ENCODE measurements at regions not wholly inside any gene's neighbourhood (a gene's known extent, or its start where the extent isn't known, plus 50 kb on each side); places are given as distances from the start of the nearest gene placed in this dataset.
"Not testable (repeated sequence)": the region's sequence is repeated elsewhere in the genome, so short reads cannot be mapped to it uniquely, and the experiment has no call there.

DNA sequence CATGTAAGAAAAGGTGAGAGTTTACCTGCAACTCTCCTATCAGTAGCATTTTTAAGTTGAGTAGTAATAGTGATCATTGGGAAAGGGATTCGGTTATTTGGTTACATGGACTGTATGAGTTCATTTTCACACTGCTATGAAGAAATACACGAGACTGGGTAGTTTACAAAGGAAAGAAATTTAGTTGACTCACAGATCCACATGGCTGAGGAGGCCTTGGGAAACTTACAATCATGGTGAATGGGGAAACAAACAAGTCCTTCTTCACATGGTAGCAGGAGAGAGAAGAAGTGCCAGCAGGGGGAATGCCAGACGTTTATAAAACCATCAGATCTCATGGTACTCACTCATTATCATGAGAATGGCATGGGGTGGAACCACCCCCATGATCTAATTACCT, 59.3 kb upstream of the FBXO28 start:
- WGBS, 2 experiments (ENCODE audit: low coverage in 1 of 2, low lambda C conversion rate in 2 of 2, missing lambda C conversion rate in 2 of 2), result 61 to 62% methylated on average over 3 of the region's 3 CpGs
- Histone ChIP-seq H3K79me2 (ENCODE audit: insufficient read depth) (no peaks in the 10 kb centered on the region), H4K20me1 (ENCODE audit: insufficient read depth) (no peaks in the 10 kb centered on the region), H3K4me3 (no peak overlapping the region), H3F3A (ENCODE audit: insufficient read depth) (peaks cover 5% of the 10 kb centered on the region), H3K9me2 (ENCODE audit: insufficient read depth) (no peaks in the 10 kb centered on the region), H3K9ac (no peak overlapping the region), H3K4me1 (ENCODE audit: insufficient read depth) (peaks cover 14% of the 10 kb centered on the region; the same call in 1 of the 2 replicates), H2AFZ (no peak overlapping the region), H3K4me2 (ENCODE audit: unreplicated experiment) (no peak overlapping the region), H3K27me3 (replicated peaks; ENCODE audit: insufficient read depth) (no peaks in the 10 kb centered on the region), H3K36me3 (ENCODE audit: low read depth) (no peaks in the 10 kb centered on the region), H3K9me3 (ENCODE audit: low read depth) (no peaks in the 10 kb centered on the region), H3K27ac (no peak overlapping the region)
- in situ Hi-C loops (cut with MboI), result no loop called here
- peak; percentile 46 for DNase-seq
- TF ChIP-seq EZH2phosphoT487 (IDR thresholded peaks at IDR 0.05; ENCODE audit: insufficient read depth, low read depth) (no peak), EZH2 (IDR thresholded peaks at IDR 0.05; ENCODE audit: insufficient read depth, poor library complexity, severe bottlenecking) (no peak)

GRCh38 chr1:224054012-224054411, 59.9 kb upstream of the FBXO28 start:
- Histone ChIP-seq H3K36me3 (ENCODE audit: low read depth) (no peaks in the 10 kb centered on the region), H3K79me2 (ENCODE audit: insufficient read depth) (no peaks in the 10 kb centered on the region), H3K27ac (no peak overlapping the region), H3K4me2 (ENCODE audit: unreplicated experiment) (no peak overlapping the region), H3K9me3 (ENCODE audit: low read depth) (no peaks in the 10 kb centered on the region), H3K9me2 (ENCODE audit: insufficient read depth) (no peaks in the 10 kb centered on the region), H4K20me1 (ENCODE audit: insufficient read depth) (no peaks in the 10 kb centered on the region), H3K4me3 (no peak overlapping the region), H3K9ac (no peak overlapping the region), H3F3A (ENCODE audit: insufficient read depth) (peaks cover 5% of the 10 kb centered on the region), H3K4me1 (ENCODE audit: insufficient read depth) (peaks cover 14% of the 10 kb centered on the region; the same call in 1 of the 2 replicates), H2AFZ (no peak overlapping the region), H3K27me3 (replicated peaks; ENCODE audit: insufficient read depth) (no peaks in the 10 kb centered on the region)
- WGBS, 2 experiments (ENCODE audit: low coverage in 1 of 2, low lambda C conversion rate in 2 of 2, missing lambda C conversion rate in 2 of 2), result 32 to 51% methylated on average over 2 of the region's 2 CpGs
- in situ Hi-C loops (cut with MboI), result no loop called here
- no peak for DNase-seq
- TF ChIP-seq EZH2 (IDR thresholded peaks at IDR 0.05; ENCODE audit: insufficient read depth, poor library complexity, severe bottlenecking) (no peak), EZH2phosphoT487 (IDR thresholded peaks at IDR 0.05; ENCODE audit: insufficient read depth, low read depth) (no peak)

GRCh38 chr1:224053456-224053855, 60.5 kb upstream of the FBXO28 start:
- Histone ChIP-seq H3K4me3 (no peak overlapping the region), H3K9me3 (ENCODE audit: low read depth) (no peaks in the 10 kb centered on the region), H3K36me3 (ENCODE audit: low read depth) (no peaks in the 10 kb centered on the region), H3K27ac (no peak overlapping the region), H2AFZ (no peak overlapping the region), H3F3A (ENCODE audit: insufficient read depth) (peaks cover 5% of the 10 kb centered on the region), H3K27me3 (replicated peaks; ENCODE audit: insufficient read depth) (no peaks in the 10 kb centered on the region), H3K79me2 (ENCODE audit: insufficient read depth) (no peaks in the 10 kb centered on the region), H4K20me1 (ENCODE audit: insufficient read depth) (no peaks in the 10 kb centered on the region), H3K9me2 (ENCODE audit: insufficient read depth) (no peaks in the 10 kb centered on the region), H3K9ac (no peak overlapping the region), H3K4me1 (ENCODE audit: insufficient read depth) (peaks cover 14% of the 10 kb centered on the region; the same call in 1 of the 2 replicates), H3K4me2 (ENCODE audit: unreplicated experiment) (no peak overlapping the region)
- no peak for DNase-seq
- TF ChIP-seq EZH2 (IDR thresholded peaks at IDR 0.05; ENCODE audit: insufficient read depth, poor library complexity, severe bottlenecking), result no peak
- TF ChIP-seq EZH2phosphoT487 (IDR thresholded peaks at IDR 0.05; ENCODE audit: insufficient read depth, low read depth), result no peak
- in situ Hi-C loops (cut with MboI), result no loop called here
- 57 to 58% methylated on average over 5 of the region's 5 CpGs for WGBS, 2 experiments (ENCODE audit: low coverage in 1 of 2, low lambda C conversion rate in 2 of 2, missing lambda C conversion rate in 2 of 2)

- Histone ChIP-seq H4K20me1 (ENCODE audit: insufficient read depth) (no peaks in the 10 kb centered on the region), H3K4me3 (no peak overlapping the region), H3K36me3 (ENCODE audit: low read depth) (no peaks in the 10 kb centered on the region), H3F3A (ENCODE audit: insufficient read depth) (peaks cover 5% of the 10 kb centered on the region), H3K9me3 (ENCODE audit: low read depth) (no peaks in the 10 kb centered on the region), H3K4me1 (ENCODE audit: insufficient read depth) (peaks cover 8% of the 10 kb centered on the region; the same call in 1 of the 2 replicates), H3K27ac (no peak overlapping the region), H3K4me2 (ENCODE audit: unreplicated experiment) (no peak overlapping the region), H3K27me3 (replicated peaks; ENCODE audit: insufficient read depth) (no peaks in the 10 kb centered on the region), H2AFZ (no peak overlapping the region), H3K79me2 (ENCODE audit: insufficient read depth) (no peaks in the 10 kb centered on the region), H3K9ac (no peak overlapping the region), H3K9me2 (ENCODE audit: insufficient read depth) (no peaks in the 10 kb centered on the region)
- 65 to 70% methylated on average over 3 of the region's 3 CpGs for WGBS, 2 experiments (ENCODE audit: low coverage in 1 of 2, low lambda C conversion rate in 2 of 2, missing lambda C conversion rate in 2 of 2)
- peak; percentile 71 for DNase-seq
- TF ChIP-seq EZH2phosphoT487 (IDR thresholded peaks at IDR 0.05; ENCODE audit: insufficient read depth, low read depth) (no peak), EZH2 (IDR thresholded peaks at IDR 0.05; ENCODE audit: insufficient read depth, poor library complexity, severe bottlenecking) (no peak)
- in situ Hi-C loops (cut with MboI), result no loop called here
Measured at GRCh38 chr1:224052772-224053171, 61.1 kb upstream of the FBXO28 start.

- H3K79me2 ChIP-seq (ENCODE audit: insufficient read depth), result not testable (repeated sequence)
Measured at GRCh38 chr1:224051782-224052181, 62.1 kb upstream of the FBXO28 start.

More at GRCh38 chr1:224051782-224052181, 62.1 kb upstream of the FBXO28 start:
- in situ Hi-C loops (cut with MboI); DNase-seq; H3K4me3 ChIP-seq; H3F3A ChIP-seq (ENCODE audit: insufficient read depth); H3K9ac ChIP-seq; H3K4me1 ChIP-seq (ENCODE audit: insufficient read depth); H3K27ac ChIP-seq; H4K20me1 ChIP-seq (ENCODE audit: insufficient read depth); H3K9me2 ChIP-seq (ENCODE audit: insufficient read depth); H3K4me2 ChIP-seq (ENCODE audit: unreplicated experiment); H3K36me3 ChIP-seq (ENCODE audit: low read depth); H2AFZ ChIP-seq; H3K9me3 ChIP-seq (ENCODE audit: low read depth); H3K27me3 ChIP-seq (replicated peaks; ENCODE audit: insufficient read depth): not testable (repeated sequence)
- WGBS, 2 experiments (ENCODE audit: low coverage in 1 of 2, low lambda C conversion rate in 2 of 2, missing lambda C conversion rate in 2 of 2), result 81 to 89% methylated on average over 5 of the region's 5 CpGs
